Stomach (tissue), 4 donors: ENCODE measurements at regions not wholly inside any gene's neighbourhood (a gene's known extent, or its start where the extent isn't known, plus 50 kb on each side); places are given as distances from the start of the nearest gene placed in this dataset.

ENCODE experiments used
- CTCF ChIP-seq, 7 experiments: fragments of 450-650 bp in 4 of 7; fragments of 200-600 bp in 3 of 7; sonication (generic) in 3 of 7; IDR thresholded peaks; one replicate each; pipeline ENCODE4 v1.5.1; 2016 to 2019; ENCODE audit warnings: antibody characterized with exemption in 7 of 7, control low read depth in 2 of 7, mild to moderate bottlenecking in 1 of 7
- POLR2A ChIP-seq, 4 donors: fragments of 450-650 bp; IDR thresholded peaks; one replicate each; pipeline ENCODE4 v1.6.1; 2016; ENCODE audit warnings: antibody characterized with exemption in 4 of 4, control low read depth in 2 of 4, mild to moderate bottlenecking in 1 of 4, moderate library complexity in 1 of 4

GRCh38 chr21:21963911-21964310 is 965.7 kb downstream of the NCAM2 start:
- no peak for TF ChIP-seq POLR2A (IDR thresholded peaks at IDR 0.05)
- no peak for TF ChIP-seq CTCF (IDR thresholded peaks at IDR 0.05)
